ENCODE measurements at regions not wholly inside any gene's neighbourhood (a gene's known extent, or its start where the extent isn't known, plus 50 kb on each side); places are given as distances from the start of the nearest gene placed in this dataset.

DNA sequence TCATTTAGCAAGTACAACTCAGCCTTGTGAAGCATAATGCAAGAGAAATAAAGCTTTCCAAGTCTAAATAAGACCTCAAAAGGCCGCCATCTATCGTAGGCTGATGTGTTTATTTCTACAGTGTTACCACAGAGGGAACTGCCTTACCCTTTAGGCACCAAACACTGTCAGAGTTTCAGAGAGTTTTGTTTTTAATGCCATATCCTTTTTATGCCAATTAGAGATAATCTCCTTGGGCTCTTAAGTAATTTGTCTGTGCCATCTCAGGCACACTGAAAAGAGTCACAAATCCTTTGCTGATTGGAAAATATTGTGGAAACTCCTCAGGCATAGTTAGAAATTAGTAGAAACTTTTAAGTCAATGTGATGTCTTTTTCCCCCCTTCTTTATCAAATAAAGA lies 797.1 kb downstream of the SLC4A3 start:
- DNase-seq (ENCODE audit: low read depth, low spot score), result no peak

DNA sequence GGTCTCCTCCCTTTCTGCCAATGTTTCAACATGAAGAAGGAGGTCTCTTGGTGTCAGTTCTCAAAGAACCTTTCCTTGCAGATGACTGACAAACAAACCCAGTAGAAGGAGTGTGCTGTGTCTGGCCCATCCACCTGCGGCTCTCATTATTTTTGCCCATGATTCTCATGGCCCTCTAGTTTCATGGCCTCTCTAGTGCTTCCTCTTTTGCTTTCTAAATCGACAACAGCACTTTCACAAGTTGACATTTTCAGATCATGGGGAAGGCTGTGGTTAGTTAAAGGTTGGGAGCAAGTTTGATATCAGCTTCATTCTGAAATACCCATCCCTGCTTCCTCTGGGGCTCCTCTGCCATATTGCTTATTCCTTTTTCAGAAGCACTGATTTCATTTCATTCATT lies 805.2 kb downstream of the SLC4A3 start:
- DNase-seq (ENCODE audit: low read depth, low spot score), result no peak

DNA sequence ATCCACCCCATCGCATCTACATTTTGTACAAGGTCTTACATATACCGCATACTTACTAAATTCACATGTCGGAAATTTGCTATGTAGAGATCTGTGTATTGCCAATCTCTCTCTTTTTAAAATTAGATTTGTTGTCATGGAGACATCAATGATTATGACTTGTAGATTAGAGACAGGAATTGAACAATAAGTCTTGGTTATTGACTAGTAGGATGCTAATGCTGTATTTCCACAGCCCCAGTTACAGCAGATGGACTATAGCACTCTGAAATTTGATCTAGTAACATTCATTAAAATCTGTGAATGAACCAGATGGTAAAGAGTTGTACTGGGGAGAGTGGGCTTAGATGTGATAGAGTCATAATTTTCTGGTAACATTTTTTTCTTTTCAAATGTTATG lies 805.7 kb downstream of the SLC4A3 start:
- DNase-seq (ENCODE audit: low read depth, low spot score), result no peak

DNA sequence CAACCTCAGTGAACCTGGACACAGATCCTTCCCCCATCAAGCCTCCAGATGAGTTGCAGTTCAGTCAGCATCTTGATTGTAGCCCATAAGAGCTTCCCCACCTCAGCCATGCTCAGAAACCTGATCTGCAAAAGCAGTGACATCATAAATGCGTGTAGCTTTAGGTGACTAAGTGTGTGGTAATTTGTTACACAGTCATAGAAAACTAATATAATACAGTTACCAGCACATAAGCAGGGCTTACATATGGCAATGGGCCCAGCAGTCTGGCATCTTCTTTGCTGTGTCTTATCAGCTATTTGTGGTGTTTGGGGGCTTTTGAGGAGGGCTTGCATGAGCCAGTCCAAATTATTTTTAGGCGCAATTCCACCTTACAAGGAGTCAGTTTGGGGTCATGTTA lies 807.0 kb downstream of the SLC4A3 start:
- no peak for DNase-seq (ENCODE audit: low read depth, low spot score)

DNA sequence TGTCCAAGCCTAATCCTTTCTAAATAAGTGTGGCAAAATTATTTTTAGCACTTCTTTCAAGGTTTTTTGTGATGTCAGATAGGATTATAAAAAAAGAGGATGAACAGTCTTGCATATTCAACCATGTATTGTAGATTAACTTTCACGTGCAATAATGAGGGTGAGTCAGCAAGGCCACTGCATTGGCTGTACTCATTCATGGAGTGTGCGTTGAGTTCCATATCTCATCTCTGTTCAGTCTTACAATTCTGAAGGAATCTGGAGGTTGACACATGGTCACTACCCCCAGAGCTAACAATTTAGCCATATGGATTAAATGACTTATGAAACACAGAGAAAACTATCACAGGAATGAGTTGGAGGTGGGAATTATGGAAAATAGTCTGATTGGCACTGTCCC lies 810.5 kb downstream of the SLC4A3 start:
- no peak for DNase-seq (ENCODE audit: low read depth, low spot score)

DNA sequence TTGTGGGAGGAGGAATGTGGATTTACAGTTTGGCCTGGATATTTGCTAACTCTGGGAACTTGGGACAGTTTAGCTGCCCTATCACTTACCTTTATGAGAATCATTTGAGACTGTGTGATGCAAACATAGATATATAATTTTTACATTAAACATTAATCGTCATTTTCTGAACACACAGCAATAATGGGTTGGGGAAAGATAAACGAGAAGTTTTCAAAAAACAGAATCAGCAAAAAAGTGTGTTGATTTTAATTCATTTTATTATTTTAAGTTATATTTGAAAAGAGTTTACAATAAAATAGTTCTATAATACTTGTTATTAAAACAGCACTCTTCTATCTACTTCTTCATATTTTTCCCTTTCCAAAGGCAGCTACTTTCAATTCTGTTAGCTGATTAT lies 813.3 kb downstream of the SLC4A3 start:
- no peak for DNase-seq (ENCODE audit: low read depth, low spot score)

DNA sequence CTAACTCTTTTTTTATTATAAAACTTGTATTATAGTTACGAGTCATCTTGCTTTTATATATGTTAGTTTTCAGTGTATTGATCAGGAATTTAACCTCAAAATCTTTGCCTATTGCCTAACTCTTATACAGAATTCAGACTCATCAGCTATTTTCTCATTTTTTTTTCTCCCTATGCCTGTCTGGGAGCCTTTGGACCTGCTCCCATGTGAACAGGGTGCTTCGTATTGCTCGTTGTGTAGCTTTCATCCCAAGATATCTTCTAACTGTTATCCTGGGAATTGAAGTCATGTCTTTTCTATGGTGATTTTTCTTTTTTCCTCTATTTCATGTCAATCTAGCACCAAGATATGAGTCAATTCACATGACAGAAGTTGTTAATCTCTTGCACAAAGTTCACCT lies 814.0 kb downstream of the SLC4A3 start:
- no peak for DNase-seq (ENCODE audit: low read depth, low spot score)

DNA sequence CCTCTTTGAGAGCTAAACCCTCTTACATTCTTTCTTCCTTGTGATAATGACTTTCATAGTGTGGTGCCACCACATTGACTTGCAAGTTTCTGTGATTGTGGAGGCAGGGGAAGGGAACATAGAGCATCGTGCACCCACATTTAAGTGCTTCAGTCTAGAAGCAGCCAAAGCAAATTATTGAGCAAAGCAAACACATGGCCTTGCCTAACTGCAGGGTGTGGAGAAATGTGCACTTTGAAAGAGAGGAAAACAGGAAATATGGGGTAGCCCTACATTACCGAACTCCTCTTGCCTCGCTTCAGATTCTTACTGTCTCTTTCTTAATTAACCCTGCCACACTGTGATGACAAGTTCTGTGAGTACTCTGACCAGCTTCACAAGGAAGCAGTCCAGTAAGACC lies 814.6 kb downstream of the SLC4A3 start:
- DNase-seq (ENCODE audit: low read depth, low spot score), result no peak

DNA sequence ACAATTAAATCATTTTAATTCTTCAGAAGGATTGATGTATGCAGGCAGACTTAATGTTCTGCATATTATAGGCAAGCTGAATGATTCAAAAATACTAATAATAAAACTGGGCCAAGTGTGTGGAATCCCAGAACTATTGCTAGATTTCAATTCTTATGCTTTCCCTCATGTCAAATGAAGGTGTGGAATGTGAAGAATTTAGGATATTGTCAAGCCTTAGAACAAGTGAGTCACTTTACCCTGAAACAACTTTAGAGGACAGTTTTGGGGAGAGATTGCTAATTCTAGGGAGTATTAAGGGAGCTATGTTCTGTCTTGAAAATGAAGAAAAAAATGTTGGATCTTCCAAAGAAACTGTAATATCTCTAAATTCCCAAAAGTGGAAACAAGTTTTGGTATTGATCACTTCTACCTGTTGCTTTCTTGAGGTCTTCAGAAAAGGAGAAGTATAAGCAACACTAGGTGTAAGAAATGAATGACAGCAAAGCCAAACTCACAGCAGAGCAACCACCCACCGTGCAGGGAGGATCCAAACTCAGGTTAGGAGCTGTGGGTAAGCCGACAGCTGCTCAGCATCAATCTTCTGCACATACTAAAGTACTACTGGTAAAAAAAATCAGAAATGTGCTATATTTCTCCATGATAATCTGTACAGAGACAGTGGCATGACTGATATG lies 818.1 kb downstream of the SLC4A3 start:
- DNase-seq (ENCODE audit: low read depth, low spot score), result no peak

DNA sequence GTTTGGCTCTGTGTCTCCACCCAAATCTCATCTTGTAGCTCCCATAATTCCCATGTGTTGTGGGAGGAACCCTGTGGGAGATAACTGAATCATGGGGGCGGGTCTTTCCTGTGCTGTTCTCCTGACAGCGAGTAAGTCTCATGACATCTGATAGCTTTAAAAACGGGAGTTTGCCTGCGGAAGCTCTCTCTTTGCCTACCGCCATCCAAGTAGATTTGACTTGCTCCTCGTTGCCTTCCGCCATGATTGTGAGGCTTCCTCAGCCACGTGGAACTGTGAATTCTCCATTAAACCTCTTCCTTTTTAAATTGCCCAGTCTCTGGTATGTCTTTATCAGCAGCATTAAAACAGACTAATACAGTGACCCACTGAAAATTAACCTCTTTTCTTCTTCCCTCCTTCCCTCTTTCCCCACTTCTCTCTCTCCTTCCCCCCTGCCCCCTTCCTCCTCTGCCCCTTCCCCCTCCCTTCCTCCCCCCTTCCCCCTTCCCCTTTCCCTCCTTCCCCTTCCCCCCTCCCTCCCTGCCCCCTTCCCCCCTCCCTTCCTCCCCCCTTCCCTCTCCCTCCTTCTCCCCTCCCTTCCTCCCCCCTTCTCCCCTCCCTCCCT lies 818.8 kb downstream of the SLC4A3 start:
- DNase-seq (ENCODE audit: low read depth, low spot score), result no peak

DNA sequence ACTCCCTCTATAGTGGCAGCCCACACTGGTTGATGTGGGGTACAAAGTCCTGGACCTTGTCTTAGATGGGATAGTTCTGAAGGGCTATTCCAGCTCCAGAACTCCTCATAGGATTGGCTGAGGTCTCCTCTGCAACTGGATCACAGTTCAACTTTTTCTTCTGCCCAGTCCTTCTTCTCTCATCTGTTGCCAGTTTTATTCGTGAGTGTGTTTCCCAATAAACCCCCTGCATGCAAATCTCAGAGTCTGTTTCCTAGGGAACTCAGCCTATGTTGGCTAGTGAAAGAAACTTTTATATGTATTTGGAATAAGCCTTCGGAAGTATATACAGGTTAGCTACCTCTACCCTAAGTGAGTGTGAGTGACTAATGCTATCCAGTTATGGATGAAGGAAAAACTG lies 823.4 kb downstream of the SLC4A3 start:
- DNase-seq (ENCODE audit: low read depth, low spot score), result no peak

DNA sequence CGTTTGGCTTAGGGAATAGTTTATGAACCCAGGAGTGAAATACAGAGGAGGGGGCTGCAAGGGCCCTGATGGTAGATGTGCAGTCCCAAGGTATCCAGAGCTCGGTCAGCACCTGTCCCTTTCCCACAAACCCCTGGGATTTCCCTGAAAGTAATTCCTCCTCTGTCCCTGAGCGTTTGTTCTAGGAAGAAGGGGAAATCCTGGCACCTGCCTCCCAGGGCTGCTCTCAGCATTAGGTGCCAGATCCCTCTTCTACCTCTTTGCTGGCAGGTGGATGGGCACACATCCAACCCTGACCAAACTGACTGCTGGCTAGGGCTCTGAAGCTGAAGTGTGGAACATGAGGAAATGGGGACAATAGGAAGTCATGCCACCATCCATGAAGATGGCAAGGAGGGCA lies 824.0 kb downstream of the SLC4A3 start:
- no peak for DNase-seq (ENCODE audit: low read depth, low spot score)

DNA sequence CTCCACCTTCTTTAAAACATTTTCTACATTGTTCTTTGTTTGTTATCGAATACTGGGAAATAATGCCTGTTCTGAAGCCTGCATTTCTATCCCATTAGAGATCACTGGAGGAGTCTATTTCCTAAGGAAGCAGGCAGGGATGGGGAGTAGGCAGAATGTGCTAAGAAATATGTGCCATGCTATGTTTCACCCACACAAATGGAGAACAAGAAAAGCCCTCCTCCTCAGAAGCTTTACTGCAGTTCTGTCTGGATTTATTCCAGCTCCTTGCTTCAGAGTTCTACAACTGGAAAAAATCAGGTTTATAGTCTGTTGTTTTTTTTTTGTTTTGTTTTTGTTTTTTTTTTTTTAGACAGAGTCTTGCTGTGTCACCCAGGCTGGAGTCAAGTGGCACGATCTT lies 825.1 kb downstream of the SLC4A3 start:
- no peak for DNase-seq (ENCODE audit: low read depth, low spot score)

DNA sequence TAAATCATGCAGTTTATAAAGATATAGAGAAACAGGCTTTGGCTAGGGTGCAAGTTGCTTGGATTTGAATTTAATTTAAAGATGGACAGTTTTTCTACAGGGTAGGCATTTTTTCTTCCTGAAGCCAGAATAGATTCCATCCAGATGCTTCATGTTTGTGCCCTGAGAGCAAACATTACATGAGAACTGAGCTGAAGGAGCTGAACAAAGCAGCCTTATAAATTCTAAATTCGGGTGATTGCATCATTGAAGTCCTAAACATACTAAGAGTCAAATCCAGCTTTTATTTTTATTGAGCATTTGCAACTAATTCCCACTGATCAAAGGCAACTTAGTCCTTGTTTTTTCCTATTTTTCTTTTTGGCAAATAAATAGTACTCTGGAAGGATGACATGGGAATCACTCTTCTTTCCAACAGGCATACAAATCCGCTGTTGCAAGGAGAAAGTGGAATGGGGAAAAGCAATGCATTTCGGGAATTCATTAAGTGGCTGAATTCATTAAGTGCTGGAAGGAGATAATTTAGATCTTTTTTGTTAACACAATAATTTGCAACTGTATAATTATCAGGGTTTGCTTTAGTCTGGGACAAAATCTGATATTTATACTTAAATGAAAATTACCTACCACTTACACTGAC lies 828.0 kb downstream of the SLC4A3 start:
- DNase-seq (ENCODE audit: low read depth, low spot score), result no peak

DNA sequence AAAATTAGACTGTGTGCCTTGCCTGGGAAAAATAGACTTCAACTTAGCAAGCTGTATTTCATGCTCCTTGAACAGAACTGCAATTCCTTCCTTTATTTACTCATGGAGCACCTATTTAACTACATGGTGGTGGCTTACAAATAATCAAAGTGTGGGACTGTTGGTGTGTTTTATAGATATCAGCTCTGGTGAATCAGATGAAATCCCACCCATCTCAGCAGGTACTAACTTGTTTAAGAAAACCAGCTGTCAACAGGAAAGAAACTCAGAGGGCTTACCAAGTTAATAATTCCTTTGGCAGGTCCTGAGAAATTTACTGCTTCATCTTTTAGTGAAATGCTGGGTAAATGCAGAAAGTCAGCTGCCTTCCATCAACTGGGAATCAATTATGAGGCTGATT lies 830.6 kb downstream of the SLC4A3 start:
- DNase-seq (ENCODE audit: low read depth, low spot score), result no peak

DNA sequence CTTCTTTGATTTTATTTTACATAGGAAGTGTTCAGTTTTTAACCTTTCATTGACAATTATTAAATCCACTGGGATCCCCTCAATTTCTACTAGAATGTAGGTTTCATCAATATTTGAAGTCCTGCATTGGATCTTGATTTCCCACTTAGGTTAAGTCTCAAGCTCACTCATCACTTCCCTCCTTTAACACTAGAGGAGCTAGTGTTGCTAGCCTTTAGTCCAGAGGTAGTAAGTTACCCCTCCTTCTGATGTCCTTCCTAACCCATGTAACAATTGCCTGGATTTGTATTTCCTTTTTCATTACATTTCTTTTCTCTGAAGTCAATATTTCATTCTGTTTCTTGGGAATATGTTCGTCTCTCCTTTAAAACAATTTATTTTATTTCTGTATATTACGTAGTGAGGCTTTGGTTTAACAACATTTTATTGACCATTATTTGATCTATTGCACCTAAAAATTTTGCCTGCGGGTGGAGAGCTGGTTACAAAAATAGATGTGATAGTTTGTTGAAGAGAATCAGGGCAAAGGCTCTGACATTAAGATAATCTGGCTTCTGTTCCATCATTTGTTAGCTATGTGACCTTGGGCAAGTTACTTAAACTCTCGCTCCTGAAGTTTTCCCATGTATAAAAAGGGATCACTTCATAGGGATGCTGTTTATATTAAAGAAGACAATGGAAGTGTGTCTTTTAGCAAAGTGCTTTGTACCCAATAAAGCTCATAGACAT lies 833.0 kb downstream of the SLC4A3 start:
- DNase-seq (ENCODE audit: low read depth, low spot score), result no peak

DNA sequence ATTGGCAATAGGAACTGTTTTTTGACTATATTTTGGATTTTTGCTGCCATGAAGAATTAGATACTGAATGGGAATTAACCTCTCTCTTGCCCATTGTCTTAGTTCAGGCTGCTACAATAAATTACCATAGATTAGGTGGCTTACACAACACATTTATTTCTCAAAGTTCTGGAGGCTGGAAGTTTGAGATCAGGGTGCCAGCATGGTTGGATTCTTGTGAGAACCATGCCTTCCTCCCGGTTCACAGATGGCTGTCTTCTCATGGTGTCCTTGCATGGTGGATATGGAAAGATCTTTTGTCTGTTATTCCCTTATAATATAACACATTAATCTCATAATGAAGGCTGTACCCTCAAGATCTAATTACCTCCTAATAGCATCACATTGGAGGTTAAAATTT lies 836.4 kb downstream of the SLC4A3 start:
- no peak for DNase-seq (ENCODE audit: low read depth, low spot score)

DNA sequence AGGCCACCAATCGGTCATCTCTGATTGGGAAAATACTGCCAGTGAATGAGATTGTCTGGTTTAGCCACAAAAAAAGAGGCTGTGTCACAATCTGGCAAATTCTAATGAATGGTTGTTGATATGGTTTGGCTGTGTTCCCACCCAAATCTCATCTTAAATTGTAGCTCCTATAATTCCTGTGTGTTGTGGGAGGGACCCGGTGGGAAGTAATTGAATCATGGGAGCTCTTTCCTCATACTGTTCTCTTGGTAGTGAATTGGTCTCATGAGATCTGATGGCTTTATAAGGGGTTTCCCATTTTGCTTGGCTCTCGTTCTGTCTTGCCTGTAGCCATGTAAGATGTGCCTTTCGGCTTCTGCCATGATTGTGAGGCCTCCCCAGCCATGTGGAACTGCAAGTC lies 838.3 kb downstream of the SLC4A3 start:
- DNase-seq (ENCODE audit: low read depth, low spot score), result no peak

DNA sequence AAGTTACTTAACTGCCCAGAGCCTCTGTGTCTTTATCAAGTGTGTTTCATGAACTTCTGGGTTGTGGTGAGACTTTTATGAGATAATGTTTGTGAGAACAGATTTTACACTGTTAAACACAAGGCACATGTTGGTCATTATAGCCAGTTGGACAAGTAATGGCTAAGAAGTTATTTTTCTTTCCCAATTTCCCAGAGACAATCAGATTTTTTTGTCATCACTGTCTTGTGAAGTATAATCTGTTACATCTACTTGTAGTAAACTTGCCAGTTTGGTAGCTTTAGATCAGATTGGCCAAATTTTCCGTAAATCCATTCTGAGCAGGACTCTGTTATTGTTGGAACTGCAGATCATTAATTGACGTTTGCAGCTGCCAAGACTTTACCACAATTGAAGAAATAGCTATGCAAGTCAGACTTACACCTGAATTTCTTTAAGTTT lies 838.8 kb downstream of the SLC4A3 start:
- DNase-seq (ENCODE audit: low read depth, low spot score), result no peak

DNA sequence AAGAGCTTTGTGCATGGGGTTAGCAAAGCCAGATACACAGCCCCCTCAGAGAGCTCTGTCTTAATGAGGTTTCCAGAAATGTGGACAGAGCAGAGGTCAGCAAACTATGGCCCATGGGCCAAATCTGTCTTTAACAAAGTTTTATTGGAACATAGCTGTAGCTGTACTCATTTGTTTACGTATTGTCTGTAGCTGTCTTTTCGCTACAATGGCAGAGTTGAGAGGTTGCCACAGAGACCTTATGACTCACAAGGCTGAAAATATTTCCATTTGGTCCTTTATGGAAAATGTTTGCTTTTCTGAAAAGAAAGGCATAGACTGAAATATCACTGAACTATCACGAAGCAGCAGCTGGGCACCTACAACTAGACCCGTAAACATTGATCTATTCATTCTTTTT lies 841.8 kb downstream of the SLC4A3 start:
- no peak for DNase-seq (ENCODE audit: low read depth, low spot score)

DNA sequence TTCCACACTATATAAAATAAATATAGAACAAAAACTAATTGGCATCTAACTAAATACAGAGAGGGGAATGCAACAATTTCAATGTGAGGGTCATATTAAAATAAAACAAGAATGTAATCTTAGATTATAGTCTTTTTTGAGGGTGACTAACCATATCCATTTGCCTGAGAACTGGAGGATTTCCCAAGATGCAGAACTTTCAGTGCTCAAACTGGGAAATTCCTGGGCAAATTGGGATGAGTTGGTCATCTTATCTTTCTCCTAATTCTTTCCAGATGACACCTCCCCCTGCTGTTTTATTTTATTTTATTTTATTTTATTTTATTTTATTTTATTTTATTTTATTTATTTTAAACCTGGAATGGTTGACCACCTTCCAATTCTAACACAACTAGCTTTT lies 846.2 kb downstream of the SLC4A3 start:
- DNase-seq (ENCODE audit: low read depth, low spot score), result no peak

DNA sequence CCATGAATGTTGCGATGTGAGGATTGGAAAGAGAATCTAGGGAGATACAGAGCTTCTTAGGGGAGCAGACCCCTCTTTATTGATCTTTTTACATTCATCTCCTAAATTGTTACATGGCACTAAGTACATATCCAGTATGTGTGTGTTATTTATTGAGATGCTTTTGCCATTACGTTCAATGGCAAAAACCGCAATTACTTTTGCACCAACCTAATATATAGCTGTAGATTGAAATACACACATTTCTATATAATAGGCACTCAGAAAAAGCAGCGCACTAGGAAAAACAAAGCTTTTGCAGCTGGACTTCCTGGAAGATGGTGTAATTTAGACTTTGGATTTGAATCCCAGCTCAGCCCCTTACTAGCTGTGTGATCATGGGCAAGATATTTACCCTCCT lies 849.4 kb downstream of the SLC4A3 start:
- DNase-seq (ENCODE audit: low read depth, low spot score), result no peak

Measured in brain pericyte (primary cell).